ENCODE measurements at regions not wholly inside any gene's neighbourhood (a gene's known extent, or its start where the extent isn't known, plus 50 kb on each side); places are given as distances from the start of the nearest gene placed in this dataset.
"Not testable (repeated sequence)": the region's sequence is repeated elsewhere in the genome, so short reads cannot be mapped to it uniquely, and the experiment has no call there.

DNA sequence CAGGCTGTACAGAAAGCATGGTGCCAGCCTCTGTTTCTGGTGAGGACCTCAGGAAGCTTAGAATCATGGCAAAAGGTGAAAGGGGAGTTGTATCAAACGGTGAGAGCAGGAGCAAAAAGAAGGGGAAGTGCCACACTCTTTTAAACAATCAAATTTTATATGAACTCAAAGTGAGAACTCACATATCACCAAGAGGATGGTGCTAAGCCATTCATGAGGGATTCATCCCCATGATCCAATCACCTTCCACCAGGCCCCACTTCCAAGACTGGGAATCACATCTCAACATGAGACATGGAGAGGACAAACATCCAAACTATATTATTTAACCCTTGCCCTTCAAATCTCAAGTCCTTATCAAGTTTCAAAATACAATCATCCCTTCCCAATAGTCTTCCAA, 836.7 kb downstream of the SLITRK5 start:
- no peak overlapping the region for H3K27ac Mint-ChIP-seq (ENCODE audit: unreplicated experiment)
- TF ChIP-seq CTCF (IDR thresholded peaks at IDR 0.05; ENCODE audit: unreplicated experiment) = no peak
- no peaks in the 10 kb centered on the region for H3K4me1 Mint-ChIP-seq (ENCODE audit: unreplicated experiment)
- no peak for DNase-seq (ENCODE audit: low spot score)
- H3K9me3 Mint-ChIP-seq (ENCODE audit: unreplicated experiment) = peaks cover 18% of the 10 kb centered on the region
- H3K36me3 Mint-ChIP-seq (ENCODE audit: low read depth, unreplicated experiment) = peaks cover 7% of the 10 kb centered on the region
- no peak overlapping the region for H3K4me3 Mint-ChIP-seq (ENCODE audit: unreplicated experiment)
- H3K27me3 Mint-ChIP-seq (ENCODE audit: unreplicated experiment) = no peaks in the 10 kb centered on the region

GRCh38 chr13:88512993-88513392, 841.8 kb downstream of the SLITRK5 start:
- H3K27ac Mint-ChIP-seq (ENCODE audit: unreplicated experiment); H3K27me3 Mint-ChIP-seq (ENCODE audit: unreplicated experiment); H3K4me1 Mint-ChIP-seq (ENCODE audit: unreplicated experiment); H3K4me3 Mint-ChIP-seq (ENCODE audit: unreplicated experiment); DNase-seq (ENCODE audit: low spot score): not testable (repeated sequence)
- Mint-ChIP-seq H3K9me3 (ENCODE audit: unreplicated experiment) (peaks cover 14% of the 10 kb centered on the region), H3K36me3 (ENCODE audit: low read depth, unreplicated experiment) (peaks cover 12% of the 10 kb centered on the region)

DNA sequence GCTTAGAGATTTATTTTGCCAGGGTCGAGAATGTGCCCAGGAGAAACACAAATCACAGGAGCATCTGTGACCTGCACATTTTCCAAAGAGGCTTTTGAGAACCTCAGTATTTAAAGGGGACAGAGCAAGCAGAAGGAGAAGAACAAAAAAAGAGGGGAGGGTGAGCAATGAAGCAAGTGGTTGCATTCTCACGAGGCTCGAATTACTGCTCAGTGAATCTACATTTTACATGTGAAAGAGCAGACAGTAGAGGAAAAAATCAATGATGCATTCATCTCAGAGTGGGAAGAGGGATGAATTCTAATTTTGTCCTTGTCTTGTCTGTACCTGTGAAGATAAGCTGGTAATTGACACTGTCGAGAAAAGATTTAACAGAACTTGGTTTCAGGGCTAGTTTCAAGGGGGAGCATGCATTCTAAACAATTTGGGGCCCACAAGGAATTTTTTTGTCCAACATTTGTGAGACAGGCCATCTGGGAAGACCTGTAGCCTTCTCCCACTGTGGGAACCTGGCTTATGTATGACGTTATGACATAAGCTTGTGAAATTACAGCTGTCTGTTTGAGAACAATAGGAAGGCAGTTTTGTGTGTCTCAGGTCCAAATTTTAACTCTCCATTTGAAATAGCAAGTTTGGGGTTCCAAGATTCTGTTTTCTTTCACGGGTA, 855.1 kb downstream of the SLITRK5 start:
- Mint-ChIP-seq H3K36me3 (ENCODE audit: low read depth, unreplicated experiment) (peaks cover 4% of the 10 kb centered on the region), H3K9me3 (ENCODE audit: unreplicated experiment) (no peaks in the 10 kb centered on the region), H3K27ac (ENCODE audit: unreplicated experiment) (no peak overlapping the region), H3K4me1 (ENCODE audit: unreplicated experiment) (no peaks in the 10 kb centered on the region), H3K27me3 (ENCODE audit: unreplicated experiment) (no peaks in the 10 kb centered on the region), H3K4me3 (ENCODE audit: unreplicated experiment) (no peak overlapping the region)
- no peak for DNase-seq (ENCODE audit: low spot score)
- no peak for TF ChIP-seq CTCF (IDR thresholded peaks at IDR 0.05; ENCODE audit: unreplicated experiment)

DNA sequence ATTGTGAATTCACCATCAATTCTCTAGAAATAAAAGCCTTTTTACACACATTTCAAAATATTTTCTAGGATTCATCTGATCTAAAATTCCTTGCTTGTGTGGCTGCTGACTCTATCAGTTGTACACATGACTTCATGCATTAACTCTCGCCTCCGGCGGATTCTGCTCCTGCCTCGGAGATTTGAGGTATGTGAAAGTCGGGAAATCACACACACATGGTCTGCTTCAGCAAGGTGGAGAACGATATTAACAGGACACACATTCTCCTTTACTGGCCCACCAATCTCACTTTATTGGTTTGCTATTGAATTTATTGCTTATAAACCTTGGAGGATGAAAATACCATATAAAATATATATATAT, 855.7 kb downstream of the SLITRK5 start:
- H3K4me3 Mint-ChIP-seq (ENCODE audit: unreplicated experiment) = no peak overlapping the region
- no peaks in the 10 kb centered on the region for H3K4me1 Mint-ChIP-seq (ENCODE audit: unreplicated experiment)
- no peak for DNase-seq (ENCODE audit: low spot score)
- no peaks in the 10 kb centered on the region for H3K27me3 Mint-ChIP-seq (ENCODE audit: unreplicated experiment)
- H3K9me3 Mint-ChIP-seq (ENCODE audit: unreplicated experiment) = no peaks in the 10 kb centered on the region
- H3K36me3 Mint-ChIP-seq (ENCODE audit: low read depth, unreplicated experiment) = peaks cover 4% of the 10 kb centered on the region
- TF ChIP-seq CTCF (IDR thresholded peaks at IDR 0.05; ENCODE audit: unreplicated experiment) = no peak
- H3K27ac Mint-ChIP-seq (ENCODE audit: unreplicated experiment) = no peak overlapping the region

DNA sequence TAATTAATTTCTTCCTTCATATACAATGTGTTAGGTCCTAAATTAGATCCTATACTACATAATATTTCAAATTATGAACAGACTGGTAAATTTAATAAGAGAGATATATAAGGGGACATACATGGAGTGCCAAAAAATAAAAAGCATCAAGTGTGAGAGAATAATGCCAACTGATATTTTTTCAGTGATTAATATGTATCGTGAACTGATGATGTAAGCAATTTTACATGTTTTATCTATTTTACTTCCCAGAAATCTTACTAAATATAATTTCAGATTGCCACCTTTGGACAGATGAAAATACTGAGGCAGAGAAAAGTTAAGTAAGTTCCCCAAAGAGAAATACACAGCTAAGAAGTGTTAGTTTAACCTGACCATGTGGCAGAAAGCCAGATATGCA, 870.8 kb downstream of the SLITRK5 start:
- Mint-ChIP-seq H3K36me3 (ENCODE audit: low read depth, unreplicated experiment) (no peaks in the 10 kb centered on the region), H3K27ac (ENCODE audit: unreplicated experiment) (no peak overlapping the region), H3K9me3 (ENCODE audit: unreplicated experiment) (no peaks in the 10 kb centered on the region), H3K27me3 (ENCODE audit: unreplicated experiment) (no peaks in the 10 kb centered on the region), H3K4me1 (ENCODE audit: unreplicated experiment) (no peaks in the 10 kb centered on the region), H3K4me3 (ENCODE audit: unreplicated experiment) (no peak overlapping the region)
- no peak for TF ChIP-seq CTCF (IDR thresholded peaks at IDR 0.05; ENCODE audit: unreplicated experiment)
- DNase-seq (ENCODE audit: low spot score) = no peak
